ENCODE measurements at regions not wholly inside any gene's neighbourhood (a gene's known extent, or its start where the extent isn't known, plus 50 kb on each side); places are given as distances from the start of the nearest gene placed in this dataset.
"Not testable (repeated sequence)": the region's sequence is repeated elsewhere in the genome, so short reads cannot be mapped to it uniquely, and the experiment has no call there.

DNA sequence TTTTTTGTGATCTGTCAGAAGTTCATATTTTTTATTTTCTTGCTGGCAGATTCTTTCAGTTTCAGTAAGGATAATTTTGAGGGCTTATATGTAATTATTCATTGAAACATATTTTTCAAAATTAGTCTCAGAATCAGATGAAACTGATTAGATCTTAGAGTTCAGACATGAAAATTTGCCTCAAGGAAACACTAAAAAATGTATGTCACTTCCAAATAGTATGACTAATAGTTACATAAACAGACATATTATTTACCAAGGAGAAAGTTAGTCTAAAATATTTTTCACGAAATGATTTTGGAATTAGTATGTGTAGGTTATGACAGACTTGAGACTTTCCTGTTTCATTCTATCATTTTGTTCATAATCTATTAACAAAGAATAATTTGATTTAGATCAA lies 628.6 kb downstream of the CCDC85A start:
- no peak for DNase-seq

DNA sequence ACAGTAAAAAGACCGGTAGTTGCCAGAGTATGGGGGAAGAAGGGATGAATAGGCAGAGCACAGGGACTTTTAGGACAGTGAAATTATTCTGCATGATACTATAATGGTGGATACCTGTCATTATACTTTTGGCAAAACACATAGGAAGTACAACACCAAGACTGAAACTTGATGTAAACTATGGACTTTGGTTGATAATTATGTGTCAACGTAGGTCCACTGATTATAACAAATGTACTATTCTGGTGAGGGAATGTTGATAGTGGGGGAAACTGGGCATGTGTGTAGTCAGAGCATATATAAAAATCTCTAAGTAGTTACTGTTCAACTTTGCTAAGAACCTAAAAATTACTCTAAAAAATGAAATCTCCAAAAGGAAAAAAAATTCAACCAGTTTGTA lies 629.7 kb downstream of the CCDC85A start:
- no peak for DNase-seq

DNA sequence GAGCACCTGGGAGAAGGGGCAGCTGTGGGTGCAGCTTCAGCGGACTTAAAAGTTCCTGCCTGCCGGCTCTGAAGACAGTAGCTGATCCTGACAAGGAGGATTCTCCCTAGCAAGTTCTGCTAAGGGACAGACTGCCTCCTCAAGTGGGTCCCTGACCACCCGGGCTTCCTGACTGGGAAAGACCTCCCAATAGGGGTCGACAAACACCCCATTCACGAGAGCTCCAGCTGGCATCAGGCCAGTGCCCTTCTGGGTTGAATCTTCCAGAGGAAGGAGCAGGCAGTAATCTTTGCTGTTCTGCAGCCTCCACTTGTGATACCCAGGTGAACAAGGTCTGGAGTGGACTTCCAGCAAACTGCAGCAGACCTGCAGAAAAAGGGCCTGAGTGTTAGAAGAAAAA lies 632.9 kb downstream of the CCDC85A start:
- no peak for DNase-seq

DNA sequence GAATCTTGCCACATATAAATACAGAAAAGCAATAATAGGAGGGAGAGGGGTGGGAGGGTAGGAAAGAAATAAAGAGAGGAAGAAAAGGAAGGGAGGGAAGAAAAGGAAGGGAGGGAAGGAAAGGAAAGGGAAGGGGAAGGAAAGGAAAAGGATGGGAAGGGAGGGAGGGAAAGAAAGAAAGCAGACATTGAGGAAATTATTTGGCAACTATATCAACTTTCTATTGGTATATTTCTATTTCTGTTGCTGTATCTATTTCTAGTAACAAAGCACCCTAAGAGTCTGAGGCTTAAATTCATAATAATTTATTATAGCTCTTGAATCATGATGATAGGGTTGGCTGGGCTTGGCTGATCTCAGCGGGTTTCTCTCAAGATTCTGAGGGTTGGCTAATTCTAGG lies 648.0 kb downstream of the CCDC85A start:
- no peak for DNase-seq

DNA sequence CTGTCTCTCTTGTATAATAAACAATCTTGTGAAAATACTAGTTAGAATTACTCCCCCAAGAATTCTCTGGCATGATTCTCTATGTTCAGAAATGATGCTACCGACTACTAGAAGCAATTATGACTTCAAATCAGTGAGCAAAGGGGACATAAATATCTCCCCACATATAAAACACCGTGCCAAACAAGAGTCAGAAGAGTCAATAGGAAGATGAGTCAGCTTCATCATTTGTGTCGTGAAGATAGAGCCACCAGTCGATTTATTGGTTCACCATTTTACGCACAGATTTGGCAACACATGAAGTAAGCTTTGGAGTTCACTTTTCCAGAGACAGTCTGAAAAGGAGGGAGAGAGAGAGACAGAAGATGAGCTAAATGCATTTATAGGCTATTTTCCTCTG lies 650.9 kb downstream of the CCDC85A start:
- no peak for DNase-seq

DNA sequence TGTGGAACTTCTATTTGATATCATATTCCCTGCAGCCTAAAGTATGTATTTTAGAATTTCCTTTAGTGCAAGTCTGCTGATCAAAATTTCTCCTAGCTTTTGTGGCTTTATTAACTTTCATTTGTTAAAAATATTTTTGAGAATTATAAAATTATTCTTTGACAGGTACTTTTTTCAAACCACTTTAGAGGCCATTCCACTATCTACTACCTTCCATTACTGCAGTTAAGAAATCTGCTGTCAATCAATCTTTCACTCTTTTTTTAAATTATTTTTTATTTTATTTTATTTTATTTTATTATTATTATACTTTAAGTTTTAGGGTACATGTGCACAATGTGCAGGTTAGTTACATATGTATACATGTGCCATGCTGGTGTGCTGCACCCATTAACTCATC lies 656.2 kb downstream of the CCDC85A start:
- DNase-seq = not testable (repeated sequence)

DNA sequence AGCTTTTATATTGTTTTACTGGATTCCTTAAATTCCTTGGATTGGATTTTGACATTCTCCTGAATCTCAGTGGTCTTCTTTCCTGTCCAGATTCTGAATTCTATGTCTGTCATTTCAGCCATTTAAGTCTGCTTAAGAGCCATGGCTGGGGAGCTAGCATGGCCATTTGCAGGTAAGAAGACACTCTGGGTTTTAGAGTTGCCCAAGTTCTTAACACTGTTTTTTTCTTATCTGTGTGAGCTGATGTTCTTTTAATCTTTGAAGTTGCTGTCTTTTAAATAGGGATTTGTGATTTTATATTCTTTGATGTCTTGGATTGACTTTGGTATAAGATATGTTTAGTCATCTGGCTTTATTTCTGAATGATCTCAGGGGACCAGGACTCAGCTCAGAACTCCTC lies 677.2 kb downstream of the CCDC85A start:
- DNase-seq = no peak

DNA sequence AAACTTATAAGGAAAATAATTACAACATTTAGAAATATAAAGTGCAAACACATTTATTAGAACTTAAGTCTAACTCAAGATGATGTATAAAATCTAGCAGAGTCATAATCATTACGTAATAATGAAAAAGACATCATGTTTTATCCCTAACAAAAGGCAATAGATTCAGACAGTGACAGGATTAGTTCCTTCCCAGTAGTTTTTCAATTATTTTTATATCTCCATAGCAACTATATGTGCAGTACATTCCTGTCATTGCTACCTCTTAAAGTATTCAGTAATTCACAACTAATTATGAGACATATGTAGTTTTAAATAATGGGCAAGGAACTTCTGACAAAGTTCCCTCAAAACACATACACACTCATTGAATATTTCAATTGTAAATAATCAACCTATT lies 687.9 kb downstream of the CCDC85A start:
- DNase-seq = no peak

DNA sequence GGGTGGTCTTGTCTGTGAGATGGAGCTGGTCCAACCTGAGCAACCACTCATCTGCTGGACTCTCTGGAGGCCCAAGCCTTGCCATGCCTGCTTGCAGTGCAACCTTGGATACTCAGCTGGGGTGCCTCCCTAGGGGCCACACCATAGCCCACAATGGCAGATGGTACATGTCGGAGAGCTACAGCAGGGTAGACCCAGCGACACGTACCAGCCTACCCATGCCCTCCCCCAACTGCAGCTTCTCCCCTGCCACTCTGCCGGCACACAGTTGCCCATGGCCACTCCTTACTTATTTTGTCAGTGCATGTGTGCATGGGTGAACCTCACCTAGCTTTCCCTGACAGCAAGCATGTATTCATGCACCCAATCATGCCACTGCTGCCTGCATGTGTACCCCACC lies 690.9 kb downstream of the CCDC85A start:
- no peak for DNase-seq

DNA sequence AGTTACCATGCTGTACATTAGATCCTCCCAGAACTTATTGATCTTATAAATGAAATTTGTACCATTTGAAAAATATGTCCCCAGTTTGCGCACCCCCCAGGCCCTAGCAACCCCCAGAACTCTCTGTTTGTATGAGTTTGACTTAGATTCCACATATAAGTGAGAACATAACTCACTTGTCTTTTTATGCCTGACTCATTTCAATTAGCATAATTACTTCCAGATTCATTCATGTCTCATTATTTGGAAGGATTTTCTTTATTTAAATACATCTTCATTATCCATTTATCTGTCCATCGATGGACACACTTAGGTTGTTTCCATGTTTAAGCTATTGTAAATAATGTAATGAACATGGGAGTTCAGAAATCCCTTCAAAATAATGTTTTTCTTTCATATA lies 705.9 kb downstream of the CCDC85A start:
- DNase-seq = no peak

DNA sequence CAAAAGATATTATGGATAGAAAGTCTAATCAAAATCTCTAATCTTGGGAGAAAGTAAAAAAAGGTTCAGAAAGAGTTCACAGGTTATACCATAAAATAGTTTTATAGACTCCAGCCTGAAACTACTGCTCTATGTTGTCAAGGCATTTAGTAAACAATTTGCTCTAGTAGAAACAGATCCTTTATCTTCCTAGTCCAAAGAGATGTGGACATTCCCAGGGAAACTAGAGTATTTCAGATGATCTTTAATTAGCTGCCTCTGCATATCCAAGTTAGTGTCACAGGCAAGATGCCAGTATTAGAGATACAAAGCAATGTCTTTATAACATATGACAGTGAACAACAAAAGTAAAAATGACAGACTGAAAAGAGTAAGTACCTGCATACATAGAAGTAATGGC lies 708.6 kb downstream of the CCDC85A start:
- DNase-seq = no peak

DNA sequence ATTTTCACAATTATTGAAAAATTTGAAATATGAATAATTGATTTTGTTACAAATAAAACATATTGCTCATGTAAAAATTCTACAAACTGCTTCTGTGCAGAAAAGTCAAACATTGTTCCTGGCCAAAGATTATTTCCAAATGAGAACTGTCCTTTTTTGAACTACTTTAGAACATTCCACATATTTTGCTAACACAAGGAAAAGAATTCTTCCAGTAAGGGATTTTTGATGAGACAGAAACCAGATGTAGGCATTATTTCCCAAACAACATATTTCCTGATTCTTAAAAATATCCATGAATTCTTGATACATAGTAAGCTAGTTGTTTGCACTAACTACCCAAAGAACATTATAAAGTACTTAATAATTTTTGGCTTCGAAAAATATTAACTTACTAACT lies 715.2 kb downstream of the CCDC85A start:
- DNase-seq = no peak

DNA sequence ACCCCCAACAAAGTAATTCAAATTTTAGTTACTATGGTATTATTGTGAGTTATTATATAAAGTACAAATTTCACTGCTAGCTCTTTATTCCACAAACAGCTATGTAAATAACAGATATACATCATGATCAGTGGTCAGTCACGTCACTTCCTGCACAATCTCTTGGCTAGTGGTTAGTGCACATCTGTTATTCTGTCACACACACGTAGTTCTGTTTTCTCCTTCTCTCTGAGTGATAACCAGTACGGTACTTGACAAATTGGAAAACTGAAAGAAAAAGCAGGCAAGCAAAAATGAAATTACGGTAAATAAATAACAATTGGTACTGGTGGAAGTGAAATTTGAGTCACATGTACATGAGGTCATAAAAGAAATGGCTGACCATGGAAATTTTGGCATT lies 728.7 kb downstream of the CCDC85A start:
- DNase-seq = no peak

DNA sequence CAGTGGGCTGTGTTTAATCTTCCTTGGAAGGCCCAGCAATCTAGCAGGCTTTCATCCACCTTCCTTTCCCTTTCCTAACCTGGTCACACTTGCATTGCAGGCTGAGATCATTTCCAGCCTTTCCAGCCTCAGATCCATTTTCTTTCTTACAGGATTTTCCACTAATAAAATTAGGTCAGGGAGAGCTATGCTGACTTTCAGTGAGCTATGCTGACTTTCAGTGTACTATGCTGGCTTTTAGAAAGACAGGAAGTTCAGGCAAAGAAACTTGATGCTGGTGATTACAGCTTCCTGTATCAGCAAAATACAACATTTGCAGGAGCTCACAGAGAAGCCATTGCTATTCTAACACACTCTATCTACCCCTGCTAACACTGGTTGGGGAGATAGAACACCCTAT lies 735.0 kb downstream of the CCDC85A start:
- DNase-seq = no peak

DNA sequence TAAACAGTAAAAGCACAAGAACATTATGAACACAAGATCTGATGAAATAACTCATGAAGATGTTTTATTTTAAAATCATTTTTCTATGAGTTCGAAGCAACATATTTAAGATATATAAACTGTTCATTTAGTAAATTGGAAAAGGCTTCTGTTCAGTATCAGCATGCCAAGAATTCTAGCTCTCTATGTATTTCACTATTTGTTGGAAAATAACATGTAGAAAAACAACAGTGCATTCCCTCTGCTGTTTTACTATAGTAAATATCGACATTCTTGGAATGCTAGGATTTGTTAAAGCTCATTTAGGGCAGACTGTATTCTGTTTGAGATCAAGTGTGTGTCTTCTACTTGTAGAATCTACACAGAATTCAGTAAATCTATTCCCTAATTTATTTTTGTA lies 750.2 kb downstream of the CCDC85A start:
- DNase-seq = no peak

DNA sequence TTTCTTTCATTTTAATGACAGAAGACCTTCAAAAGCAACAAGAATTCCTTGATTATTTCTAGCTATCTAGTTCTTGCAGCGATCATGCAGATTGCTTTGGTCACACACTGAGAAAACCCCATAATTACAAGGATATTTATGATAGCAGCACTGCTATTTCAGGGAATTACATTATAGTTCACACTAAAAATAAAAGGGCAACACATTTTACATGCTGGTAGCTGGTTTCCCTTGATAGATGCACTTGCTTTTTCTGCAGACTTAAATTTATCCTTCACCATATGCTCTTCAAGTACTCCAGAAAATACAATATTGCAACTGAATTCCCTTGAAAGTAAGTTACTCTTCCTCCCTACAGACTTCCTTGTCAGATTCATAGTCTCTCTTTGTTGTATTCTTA lies 751.1 kb downstream of the CCDC85A start:
- no peak for DNase-seq

DNA sequence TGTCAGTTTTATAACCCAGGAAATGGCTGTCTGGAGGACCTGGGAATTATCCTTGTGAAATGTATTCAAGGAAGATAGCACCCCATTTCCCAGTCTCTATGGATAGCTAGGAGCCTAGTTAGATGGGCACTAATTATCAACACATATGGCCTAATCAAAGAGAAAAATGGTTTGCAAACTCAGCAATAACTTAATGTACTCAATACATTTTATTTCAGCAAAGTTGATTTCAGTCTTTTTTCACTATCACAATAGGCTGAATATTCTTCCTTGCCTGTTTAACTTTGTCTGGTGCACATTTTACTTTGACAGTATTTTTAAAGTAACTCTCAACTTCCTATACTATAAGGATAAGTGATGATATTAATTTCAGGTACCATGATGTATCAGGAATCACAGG lies 756.3 kb downstream of the CCDC85A start:
- no peak for DNase-seq

DNA sequence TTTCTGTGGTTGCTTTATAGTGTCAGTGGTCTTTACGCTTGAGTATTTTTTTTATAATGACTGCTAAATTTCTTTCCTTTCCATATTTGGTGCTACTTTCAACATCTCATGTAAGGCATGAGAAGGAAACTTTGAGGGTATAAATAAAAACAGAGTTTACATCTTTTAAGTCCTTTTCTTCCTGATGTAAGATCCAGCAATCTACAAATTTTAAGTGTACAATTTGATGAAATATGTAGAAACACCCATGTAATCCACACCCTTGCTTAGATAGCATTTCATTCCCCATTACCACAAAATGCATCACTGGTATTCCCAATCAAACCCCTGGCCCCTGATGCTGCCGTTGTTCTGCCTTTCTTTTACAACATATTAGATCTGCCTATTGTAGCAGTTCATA lies 769.1 kb downstream of the CCDC85A start:
- no peak for DNase-seq

DNA sequence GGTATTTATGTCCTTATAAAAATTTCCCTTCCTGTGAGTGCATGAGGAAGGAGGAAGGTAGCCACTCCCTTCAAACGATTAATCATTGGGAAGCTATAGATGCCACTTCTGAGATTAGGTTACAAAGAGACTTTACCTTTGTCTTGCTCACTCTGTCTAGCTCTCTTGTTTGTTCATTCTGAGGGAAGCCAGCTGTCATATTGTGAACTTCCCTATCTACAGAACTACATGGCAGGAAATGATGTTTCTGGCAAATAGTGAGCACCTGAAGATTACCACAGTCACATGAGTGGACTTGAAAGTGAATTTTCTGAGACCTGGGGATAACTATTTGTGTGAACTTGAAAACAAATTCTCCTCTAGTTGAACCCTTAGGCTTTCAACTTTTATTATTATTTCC lies 776.8 kb downstream of the CCDC85A start:
- DNase-seq = no peak

DNA sequence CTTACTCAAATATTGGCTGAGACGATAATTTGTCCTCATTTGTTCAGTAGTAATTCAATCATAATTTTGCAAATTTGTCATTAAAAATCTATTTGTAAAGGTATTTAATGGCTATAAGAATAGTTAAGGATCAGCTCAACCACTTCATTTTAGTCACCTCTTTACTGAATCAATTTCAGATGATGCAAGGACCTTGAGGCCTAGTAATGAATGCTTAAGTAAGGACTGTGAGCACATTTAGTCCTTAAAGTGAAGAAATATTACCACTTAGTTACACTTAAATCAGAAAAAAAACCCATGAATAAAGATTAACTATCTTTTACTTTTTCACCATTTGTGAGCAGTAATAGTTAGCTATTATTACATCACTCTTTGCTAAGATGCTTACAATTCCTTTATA lies 778.9 kb downstream of the CCDC85A start:
- no peak for DNase-seq

DNA sequence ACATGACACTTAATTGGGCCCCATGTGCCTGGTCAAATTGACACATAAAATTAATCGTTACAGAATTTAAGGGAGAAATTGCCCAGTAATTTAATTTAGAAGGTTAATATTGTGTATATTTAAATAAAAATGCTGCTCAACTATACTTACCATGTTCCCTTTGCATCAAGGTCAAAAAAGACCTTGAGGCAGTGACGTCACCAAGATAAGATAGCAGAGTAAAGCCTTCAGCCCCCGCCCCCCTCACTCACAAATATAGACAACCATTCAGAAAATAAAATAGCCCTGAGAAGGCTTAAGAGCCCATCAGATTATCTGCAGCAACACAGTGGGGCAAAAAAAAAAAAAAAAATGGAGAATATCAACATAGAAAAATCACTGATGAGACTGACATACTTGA lies 785.7 kb downstream of the CCDC85A start:
- DNase-seq = no peak

DNA sequence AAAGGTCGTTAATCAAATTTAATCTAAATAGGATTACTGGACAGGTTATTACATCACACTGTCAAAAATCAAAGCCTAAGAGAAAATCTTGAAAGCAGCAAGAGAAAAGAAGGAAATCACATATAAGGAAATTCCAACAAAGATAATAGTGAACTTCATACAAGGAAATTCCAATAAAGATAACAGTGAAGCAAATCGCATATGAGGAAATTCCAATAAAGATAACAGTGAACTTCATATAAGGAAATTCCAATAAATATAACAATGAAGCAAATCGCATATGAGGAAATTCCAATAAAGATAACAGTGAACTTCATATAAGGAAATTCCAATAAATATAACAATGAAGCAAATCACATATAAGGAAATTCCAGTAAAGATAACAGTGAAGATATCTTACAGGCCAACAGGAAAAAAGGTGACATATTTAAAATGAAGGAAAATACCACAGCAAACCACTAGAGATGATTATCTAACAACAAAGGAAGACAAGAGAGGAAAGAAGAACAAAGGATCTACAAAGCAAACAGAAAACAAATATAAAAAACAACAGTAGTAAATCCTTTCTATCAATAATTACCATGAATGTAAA lies 787.7 kb downstream of the CCDC85A start:
- DNase-seq = no peak

DNA sequence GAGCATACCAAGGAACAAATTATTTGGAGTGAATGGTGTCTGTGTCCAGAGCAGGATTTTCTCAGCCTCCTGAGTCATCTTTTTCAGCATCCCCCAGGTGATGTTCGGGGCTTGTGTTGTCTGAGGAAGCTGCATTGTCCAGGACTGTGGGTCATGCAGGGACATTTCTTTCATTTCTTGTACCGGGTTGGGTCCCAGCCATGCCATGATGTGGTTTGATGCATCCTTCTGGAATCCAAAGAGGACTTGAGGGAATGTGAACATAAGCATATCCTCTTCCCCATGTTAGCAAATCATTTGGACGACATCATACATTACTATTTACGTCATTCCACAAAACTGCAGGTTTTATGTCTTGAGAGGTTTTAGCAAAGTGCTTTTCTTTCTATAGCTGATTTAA lies 797.8 kb downstream of the CCDC85A start:
- no peak for DNase-seq

DNA sequence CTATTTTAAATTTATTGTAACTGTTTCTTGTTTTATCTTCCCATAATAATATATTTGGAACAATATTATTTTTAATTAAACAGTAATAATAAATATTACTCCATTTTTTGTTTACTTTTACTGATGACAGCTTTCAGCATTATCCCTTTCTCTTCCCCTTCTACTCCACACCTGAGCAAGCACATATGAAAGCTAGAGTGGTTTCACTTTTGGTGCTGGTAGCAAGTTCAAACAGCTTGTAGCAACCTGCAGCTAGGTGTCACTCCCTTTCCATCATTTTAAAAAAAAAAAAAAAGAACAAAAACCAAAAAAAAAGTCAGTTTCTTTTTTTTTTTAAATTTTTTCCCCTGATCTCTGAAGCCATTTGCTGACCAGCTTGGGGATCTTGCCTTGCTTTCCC lies 801.8 kb downstream of the CCDC85A start:
- no peak for DNase-seq

DNA sequence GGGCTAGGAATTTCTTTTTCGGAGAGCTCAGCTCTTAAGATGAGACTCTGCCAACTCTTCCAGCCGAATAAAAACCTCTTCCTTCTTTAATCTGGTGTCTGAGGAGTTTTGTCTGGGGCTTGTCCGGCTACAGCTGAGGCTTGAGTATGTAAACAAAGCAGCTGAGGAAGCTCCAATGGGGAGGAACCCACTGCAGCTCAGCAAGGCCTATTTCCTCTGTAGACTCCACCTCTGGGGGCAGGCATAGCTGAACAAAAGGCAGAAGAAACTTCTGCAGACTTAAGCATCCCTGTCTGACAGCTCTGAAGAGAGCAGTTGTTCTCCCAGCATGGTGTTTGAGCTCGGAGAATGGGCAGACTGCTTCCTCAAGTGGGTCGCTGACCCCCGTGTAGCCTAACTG lies 838.7 kb downstream of the CCDC85A start:
- DNase-seq = no peak
